Choroid plexus epithelial cell (primary cell): ENCODE measurements at regions not wholly inside any gene's neighbourhood (a gene's known extent, or its start where the extent isn't known, plus 50 kb on each side); places are given as distances from the start of the nearest gene placed in this dataset.
A peak's percentile ranks its signal among the peaks of the same experiment; 100 is the strongest.

Source experiments
- DNase-seq: peaks from one replicate; pipeline ENCODE4 v3.0.0-alpha.2; 2010; ENCODE audit warnings: low read depth
- H3K4me3 ChIP-seq: 2 replicates; pipeline ENCODE4 v1.5.1; 2011; ENCODE audit warnings: low read depth, mild to moderate bottlenecking, control low read depth, low read length, moderate library complexity
- TF ChIP-seq, protein P1 (sequence below): conservative IDR thresholded peaks from 2 replicates; pipeline ENCODE4 v1.5.1; 2011; ENCODE audit warnings: low read depth, mild to moderate bottlenecking, control low read depth, inconsistent platforms, low read length, moderate library complexity

GRCh38 chr3:154766765-154767503, 313.2 kb upstream of the MME start:
- H3K4me3 ChIP-seq, result no peak overlapping the region
- TF ChIP-seq, protein P1, sequence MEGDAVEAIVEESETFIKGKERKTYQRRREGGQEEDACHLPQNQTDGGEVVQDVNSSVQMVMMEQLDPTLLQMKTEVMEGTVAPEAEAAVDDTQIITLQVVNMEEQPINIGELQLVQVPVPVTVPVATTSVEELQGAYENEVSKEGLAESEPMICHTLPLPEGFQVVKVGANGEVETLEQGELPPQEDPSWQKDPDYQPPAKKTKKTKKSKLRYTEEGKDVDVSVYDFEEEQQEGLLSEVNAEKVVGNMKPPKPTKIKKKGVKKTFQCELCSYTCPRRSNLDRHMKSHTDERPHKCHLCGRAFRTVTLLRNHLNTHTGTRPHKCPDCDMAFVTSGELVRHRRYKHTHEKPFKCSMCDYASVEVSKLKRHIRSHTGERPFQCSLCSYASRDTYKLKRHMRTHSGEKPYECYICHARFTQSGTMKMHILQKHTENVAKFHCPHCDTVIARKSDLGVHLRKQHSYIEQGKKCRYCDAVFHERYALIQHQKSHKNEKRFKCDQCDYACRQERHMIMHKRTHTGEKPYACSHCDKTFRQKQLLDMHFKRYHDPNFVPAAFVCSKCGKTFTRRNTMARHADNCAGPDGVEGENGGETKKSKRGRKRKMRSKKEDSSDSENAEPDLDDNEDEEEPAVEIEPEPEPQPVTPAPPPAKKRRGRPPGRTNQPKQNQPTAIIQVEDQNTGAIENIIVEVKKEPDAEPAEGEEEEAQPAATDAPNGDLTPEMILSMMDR, result no peak
- no peak for DNase-seq

- TF ChIP-seq, protein P1, result no peak
- H3K4me3 ChIP-seq, result no peak overlapping the region
- no peak for DNase-seq
Measured at GRCh38 chr3:154764856-154765640, 315.1 kb upstream of the MME start.

DNA sequence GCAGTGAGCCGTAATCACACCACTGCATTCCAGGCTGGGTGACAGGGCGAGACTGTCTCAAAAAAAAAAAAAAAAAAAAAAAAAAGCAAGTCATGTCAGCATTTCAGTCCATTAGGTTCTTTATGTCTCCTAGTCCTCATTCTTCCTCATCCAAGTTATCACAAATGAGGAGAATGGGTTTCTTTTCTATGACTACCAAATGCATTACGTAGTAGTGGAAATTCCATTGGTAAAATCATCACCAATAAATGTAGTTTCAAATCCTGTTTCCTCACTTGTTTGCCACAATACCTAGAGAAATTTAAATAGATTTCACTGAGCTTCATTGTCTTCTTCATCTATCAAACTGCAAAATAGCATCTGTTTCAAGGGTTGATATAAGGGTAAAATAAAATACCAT, 317.6 kb upstream of the MME start:
- no peak overlapping the region for H3K4me3 ChIP-seq
- TF ChIP-seq, protein P1, result no peak
- no peak for DNase-seq

DNA sequence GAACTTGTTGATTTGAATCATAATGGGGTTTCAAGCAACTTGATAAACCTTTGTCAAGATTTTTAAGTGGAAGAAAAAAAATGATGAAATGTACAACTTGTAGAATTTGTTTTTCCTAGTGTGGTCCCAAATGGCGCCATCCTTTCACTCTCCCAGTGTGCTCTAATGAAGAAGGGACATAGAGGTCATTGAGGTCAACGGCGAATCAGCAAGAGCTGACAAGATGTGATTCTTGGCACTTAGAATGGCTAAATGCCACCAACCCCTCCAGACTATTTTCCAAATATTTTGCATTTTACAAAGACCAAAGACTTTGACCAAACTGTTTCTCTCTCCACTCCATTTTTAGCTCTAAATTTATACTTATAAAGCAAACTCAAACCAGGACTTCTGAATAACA, 320.2 kb upstream of the MME start:
- no peak for DNase-seq
- H3K4me3 ChIP-seq, result no peak overlapping the region
- TF ChIP-seq, protein P1, result no peak

DNA sequence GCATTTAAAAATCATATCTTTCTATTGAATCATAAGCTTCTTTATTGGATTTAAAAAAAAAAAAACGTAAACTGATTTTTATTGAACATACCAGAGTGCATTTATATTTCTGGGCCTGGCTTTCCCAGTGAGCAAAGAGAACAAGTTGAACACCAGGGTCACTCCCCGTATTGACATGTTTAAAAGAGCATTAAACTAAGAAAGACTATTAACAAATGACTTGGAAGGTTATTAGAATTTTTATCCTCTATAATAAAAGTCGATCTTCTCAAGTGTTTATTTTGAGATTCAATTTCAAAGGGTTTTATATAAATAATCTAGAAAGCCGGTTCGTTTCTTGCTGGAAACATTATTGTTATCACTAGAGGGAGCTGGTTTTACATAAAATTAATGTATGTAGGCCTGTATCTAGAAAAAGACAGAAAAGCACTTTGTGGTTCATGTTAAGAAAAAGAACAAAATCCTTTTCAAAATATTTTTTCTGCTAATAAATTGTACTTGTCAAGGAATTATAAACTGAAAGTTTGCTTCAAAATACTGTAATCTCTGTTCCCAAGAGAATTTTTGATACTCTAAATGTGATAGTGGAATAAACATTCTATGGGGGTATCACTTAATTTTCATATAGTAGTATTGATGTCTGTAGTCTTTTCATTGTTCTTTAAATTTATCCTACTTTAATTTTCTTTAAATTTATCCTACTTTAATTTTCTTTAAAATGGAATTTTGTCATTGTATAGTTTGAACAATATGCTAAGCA, 321.8 kb upstream of the MME start:
- no peak overlapping the region for H3K4me3 ChIP-seq
- peak; percentile 66 for DNase-seq
- TF ChIP-seq, protein P1, result peak; percentile 50

DNA sequence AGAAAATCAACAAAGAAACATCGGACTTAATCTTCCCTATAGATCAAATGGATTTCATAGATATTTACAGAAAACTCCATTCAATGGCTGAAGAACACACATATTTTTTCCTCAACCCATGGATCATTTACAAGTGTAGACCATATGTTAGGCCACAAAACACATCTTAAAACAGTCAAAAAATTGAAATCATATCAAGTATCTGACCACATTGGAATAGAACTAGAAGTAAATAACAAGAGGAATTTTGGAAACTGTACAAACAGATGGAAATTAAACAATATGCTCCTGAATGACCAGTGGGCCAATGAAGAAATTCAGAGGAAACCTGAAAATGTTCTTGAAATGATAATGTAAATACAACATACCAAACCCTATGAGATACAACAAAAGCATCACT, 323.1 kb upstream of the GPR149 start:
- DNase-seq, result no peak
- TF ChIP-seq, protein P1, result no peak
- H3K4me3 ChIP-seq, result no peak overlapping the region
